ENCODE measurements at regions not wholly inside any gene's neighbourhood (a gene's known extent, or its start where the extent isn't known, plus 50 kb on each side); places are given as distances from the start of the nearest gene placed in this dataset.

GRCh38 chr16:73251608-73252007 lies 203.7 kb upstream of the ZFHX3 start:
- no peak for DNase-seq (ENCODE audit: low read depth)

GRCh38 chr16:73248316-73248715 lies 200.4 kb upstream of the ZFHX3 start:
- DNase-seq (ENCODE audit: low read depth) = no peak

GRCh38 chr16:73240920-73241319 lies 193.0 kb upstream of the ZFHX3 start:
- no peak for DNase-seq (ENCODE audit: low read depth)

- DNase-seq (ENCODE audit: low read depth) = no peak
These were observed 189.7 kb upstream of the ZFHX3 start for GRCh38 chr16:73237601-73238000.

GRCh38 chr16:73234496-73234895 lies 186.6 kb upstream of the ZFHX3 start:
- DNase-seq (ENCODE audit: low read depth) = no peak

GRCh38 chr16:73233846-73234424 lies 186.0 kb upstream of the ZFHX3 start:
- DNase-seq (ENCODE audit: low read depth) = no peak

- DNase-seq (ENCODE audit: low read depth) = no peak
These were observed 185.4 kb upstream of the ZFHX3 start for GRCh38 chr16:73233329-73233765.

- no peak for DNase-seq (ENCODE audit: low read depth)
These were observed 184.8 kb upstream of the ZFHX3 start for GRCh38 chr16:73232555-73233328.

- DNase-seq (ENCODE audit: low read depth) = no peak
These were observed 184.1 kb upstream of the ZFHX3 start for GRCh38 chr16:73231944-73232554.

- DNase-seq (ENCODE audit: low read depth) = no peak
These were observed 183.5 kb upstream of the ZFHX3 start for GRCh38 chr16:73231379-73231778.

GRCh38 chr16:73230651-73231050 lies 182.7 kb upstream of the ZFHX3 start:
- DNase-seq (ENCODE audit: low read depth) = no peak

GRCh38 chr16:73228649-73229048 lies 180.7 kb upstream of the ZFHX3 start:
- no peak for DNase-seq (ENCODE audit: low read depth)

GRCh38 chr16:73226675-73227074 lies 178.7 kb upstream of the ZFHX3 start:
- DNase-seq (ENCODE audit: low read depth) = no peak

GRCh38 chr16:73225983-73226382 lies 178.1 kb upstream of the ZFHX3 start:
- DNase-seq (ENCODE audit: low read depth) = no peak

- DNase-seq (ENCODE audit: low read depth) = no peak
These were observed 172.9 kb upstream of the ZFHX3 start for GRCh38 chr16:73220836-73221235.

GRCh38 chr16:73219176-73219575 lies 171.2 kb upstream of the ZFHX3 start:
- DNase-seq (ENCODE audit: low read depth) = no peak

GRCh38 chr16:73217654-73218053 lies 169.7 kb upstream of the ZFHX3 start:
- DNase-seq (ENCODE audit: low read depth) = no peak

GRCh38 chr16:73216932-73217331 lies 169.0 kb upstream of the ZFHX3 start:
- no peak for DNase-seq (ENCODE audit: low read depth)

GRCh38 chr16:73215678-73216377 lies 167.9 kb upstream of the ZFHX3 start:
- no peak for DNase-seq (ENCODE audit: low read depth)

- DNase-seq (ENCODE audit: low read depth) = no peak
These were observed 167.1 kb upstream of the ZFHX3 start for GRCh38 chr16:73214825-73215677.

- no peak for DNase-seq (ENCODE audit: low read depth)
These were observed 166.0 kb upstream of the ZFHX3 start for GRCh38 chr16:73213732-73214455.

All from stimulated activated CD8-positive, alpha-beta memory T cell treated with anti-CD3 and anti-CD28 coated beads, Interleukin-15, amount 100 ng/mL, for 1 hour (primary cell).